GM13976 (cell line): ENCODE measurements at regions not wholly inside any gene's neighbourhood (a gene's known extent, or its start where the extent isn't known, plus 50 kb on each side); places are given as distances from the start of the nearest gene placed in this dataset.

Experiments
- DNase-seq: peaks from one replicate; pipeline ENCODE4 v3.0.0; 2012; ENCODE audit warnings: low spot score
- in situ Hi-C: fragments of 300-500 bp; cut with MboI; formaldehyde crosslinking; loops from one replicate; pipeline ENCODE4 v1.12.0; 2022; ENCODE audit warnings: low sequenced_read_pairs, mixed read lengths, inconsistent platforms; ENCODE audit not compliant: unreplicated experiment
- TF ChIP-seq, protein P1 (sequence below): IDR thresholded peaks from 2 replicates; pipeline ENCODE4 v1.5.1; 2012; ENCODE audit warnings: borderline replicate concordance, mild to moderate bottlenecking; ENCODE audit not compliant: insufficient read depth; ENCODE audit errors: extremely low read depth, missing control alignments, control extremely low read depth

DNA sequence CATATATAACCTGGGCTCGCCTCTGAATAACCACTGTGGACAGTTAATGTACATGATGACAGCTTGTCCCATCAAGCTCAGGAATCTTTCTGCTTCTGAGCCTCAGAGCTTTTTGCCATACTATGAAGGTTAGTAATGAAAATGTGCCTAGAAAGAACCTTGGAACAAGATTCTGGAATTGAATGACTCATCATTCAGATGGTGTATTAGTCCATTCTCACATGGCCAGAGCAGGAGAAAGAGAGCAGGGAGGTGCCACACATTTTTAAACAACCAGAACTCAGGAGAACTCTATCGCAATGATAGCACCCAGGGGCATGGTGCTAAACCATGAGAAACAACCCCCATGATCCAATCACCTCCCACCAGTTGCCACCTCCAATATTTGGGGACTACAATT, 542.1 kb downstream of the PRR16 start:
- DNase-seq: no peak
- TF ChIP-seq, protein P1, sequence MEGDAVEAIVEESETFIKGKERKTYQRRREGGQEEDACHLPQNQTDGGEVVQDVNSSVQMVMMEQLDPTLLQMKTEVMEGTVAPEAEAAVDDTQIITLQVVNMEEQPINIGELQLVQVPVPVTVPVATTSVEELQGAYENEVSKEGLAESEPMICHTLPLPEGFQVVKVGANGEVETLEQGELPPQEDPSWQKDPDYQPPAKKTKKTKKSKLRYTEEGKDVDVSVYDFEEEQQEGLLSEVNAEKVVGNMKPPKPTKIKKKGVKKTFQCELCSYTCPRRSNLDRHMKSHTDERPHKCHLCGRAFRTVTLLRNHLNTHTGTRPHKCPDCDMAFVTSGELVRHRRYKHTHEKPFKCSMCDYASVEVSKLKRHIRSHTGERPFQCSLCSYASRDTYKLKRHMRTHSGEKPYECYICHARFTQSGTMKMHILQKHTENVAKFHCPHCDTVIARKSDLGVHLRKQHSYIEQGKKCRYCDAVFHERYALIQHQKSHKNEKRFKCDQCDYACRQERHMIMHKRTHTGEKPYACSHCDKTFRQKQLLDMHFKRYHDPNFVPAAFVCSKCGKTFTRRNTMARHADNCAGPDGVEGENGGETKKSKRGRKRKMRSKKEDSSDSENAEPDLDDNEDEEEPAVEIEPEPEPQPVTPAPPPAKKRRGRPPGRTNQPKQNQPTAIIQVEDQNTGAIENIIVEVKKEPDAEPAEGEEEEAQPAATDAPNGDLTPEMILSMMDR: no peak
- in situ Hi-C loops: no loop called here

DNA sequence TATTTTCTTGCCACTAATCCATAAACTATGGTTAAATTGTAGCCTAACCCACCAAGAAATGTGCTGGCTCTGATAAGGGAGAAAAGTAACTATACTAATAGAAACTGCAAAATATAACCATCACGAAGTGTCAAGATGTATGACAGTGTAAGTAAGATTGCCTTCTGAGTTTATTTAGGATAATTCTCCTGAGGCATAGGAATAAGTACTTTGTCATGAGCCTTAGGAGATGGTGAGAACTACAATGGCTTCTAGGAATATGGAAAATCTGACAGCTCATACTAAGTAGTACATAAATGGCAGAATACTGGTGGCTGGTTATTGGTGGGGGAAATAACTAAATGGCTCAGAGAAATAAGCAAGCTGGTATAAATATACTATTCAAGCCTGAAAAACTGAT, 543.9 kb downstream of the PRR16 start:
- TF ChIP-seq, protein P1: no peak
- DNase-seq: no peak
- in situ Hi-C loops: no loop called here

DNA sequence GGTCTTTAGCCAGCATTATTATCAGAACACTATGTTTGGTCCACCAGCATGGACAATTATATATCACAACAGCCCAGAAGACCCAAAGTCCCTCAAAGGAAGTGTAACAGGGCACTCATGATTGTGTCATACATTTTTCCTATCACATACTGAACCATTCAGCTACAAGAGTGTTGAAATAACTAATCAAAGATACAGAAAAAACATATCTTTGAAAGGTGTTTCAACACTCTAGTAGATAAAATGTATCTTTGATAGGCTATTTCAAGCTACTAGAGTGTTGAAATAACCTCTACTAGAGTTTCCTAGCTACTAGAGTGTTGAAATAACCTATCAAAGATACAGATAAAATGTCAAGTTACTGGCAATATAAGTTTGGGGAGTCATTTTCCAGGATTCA, 545.0 kb downstream of the PRR16 start:
- in situ Hi-C loops: no loop called here
- DNase-seq: no peak
- TF ChIP-seq, protein P1: no peak

DNA sequence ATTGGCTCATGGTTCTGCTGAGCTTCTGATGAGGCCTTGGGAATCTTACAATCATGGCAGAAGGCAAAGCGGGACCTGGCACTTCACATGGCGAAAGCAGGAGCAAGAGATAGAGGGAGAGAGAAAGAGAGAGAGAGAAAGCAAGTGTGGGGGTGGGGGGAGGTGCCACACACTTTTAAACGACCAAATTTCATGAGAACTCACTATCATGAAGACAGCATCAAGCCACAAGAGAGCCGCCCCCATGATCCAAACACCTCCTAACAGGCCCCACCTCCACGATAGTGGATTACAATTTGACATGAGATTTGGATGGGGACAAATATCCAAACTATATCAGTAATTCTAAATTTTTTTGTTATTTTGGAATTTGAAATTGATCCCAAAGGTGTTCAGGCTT, 553.9 kb downstream of the PRR16 start:
- DNase-seq: no peak
- TF ChIP-seq, protein P1: no peak
- in situ Hi-C loops: no loop called here

DNA sequence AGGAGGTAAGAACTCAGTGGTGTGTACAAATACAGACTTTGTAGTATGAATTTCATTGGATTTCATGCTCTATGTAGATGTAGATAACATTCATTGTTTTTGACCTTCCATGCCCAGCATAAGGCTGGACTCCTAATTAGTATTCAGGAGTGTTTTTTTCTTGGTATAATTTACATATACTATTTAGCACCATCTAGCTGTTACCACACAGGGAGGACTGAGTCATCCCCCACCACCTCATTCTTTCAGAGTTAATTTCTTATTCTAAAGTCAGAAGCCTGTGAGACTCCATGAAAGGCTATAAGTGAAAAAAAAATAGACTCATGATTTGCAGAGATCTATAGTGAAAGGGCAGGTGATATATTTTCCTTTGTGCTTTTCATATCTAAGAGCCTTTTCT, 555.0 kb downstream of the PRR16 start:
- DNase-seq: no peak
- in situ Hi-C loops: no loop called here
- TF ChIP-seq, protein P1: no peak

DNA sequence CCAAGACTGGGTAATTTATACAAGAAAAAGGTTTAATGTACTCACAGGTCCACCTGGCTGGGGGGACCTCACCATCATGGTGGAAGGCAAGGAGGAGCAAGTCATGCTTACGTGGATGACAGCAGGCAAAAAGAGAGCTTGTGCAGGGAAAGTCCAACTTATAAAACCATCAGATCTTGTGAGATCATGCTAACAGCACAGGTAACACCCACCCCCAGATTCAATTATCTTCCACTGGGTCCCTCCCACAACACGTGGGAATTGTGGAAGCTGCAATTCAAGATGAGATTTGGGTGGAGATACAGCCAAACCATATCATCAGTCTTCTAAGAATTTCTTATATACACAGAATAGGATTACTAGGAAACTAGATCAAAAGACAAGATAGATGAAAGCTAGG, 555.6 kb downstream of the PRR16 start:
- DNase-seq: no peak
- TF ChIP-seq, protein P1: no peak
- in situ Hi-C loops: no loop called here

DNA sequence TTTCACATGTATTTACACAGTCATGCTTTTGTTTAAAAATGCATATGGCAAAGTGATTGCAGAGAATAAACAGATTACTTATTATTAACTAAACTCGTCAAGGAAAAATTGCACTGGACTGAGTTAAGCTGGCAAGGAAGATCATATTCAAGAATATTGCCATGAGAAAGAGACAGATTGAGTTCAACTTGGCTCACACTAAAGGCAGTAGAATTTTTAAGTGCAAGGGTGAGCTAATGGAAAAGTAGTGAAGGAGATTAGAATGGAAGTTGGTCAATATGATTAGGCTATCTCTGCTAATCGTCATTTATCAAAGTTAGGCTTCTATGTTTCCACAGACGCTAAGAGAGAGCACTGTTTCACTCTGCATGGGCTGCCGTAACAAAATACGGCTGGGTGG, 557.6 kb downstream of the PRR16 start:
- no peak for DNase-seq
- in situ Hi-C loops: no loop called here
- TF ChIP-seq, protein P1: no peak
